ENCODE measurements at regions not wholly inside any gene's neighbourhood (a gene's known extent, or its start where the extent isn't known, plus 50 kb on each side); places are given as distances from the start of the nearest gene placed in this dataset.
A peak's percentile ranks its signal among the peaks of the same experiment; 100 is the strongest.

DNA sequence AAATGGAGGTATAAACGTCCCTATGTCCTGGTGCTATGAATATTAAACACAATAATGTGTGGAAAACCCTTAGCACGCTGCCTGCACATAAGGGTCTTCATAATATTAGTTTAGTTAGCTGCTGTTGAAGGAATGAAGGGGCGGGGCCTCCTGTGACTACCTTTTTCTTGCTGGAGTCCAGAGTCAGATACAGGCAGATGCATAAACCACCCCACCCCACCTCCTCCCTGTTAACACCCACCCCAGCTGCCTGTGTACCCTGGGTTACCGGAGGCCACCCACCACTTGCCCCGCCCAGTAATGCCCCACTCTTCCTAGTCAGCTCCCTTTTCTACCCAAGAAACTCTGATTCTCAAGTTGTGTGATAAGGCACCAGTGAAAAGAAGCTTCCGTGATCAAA lies 158.4 kb downstream of the EN1 start:
- H3K36me3 Mint-ChIP-seq: peaks cover 0 to 6% of the 10 kb centered on the region in 2 donors
- DNase-seq (ENCODE audit: low spot score in 2 of 2) (no peak), ATAC-seq (no peak)
- H3K27ac Mint-ChIP-seq: no peak overlapping the region
- peaks cover 4 to 12% of the 10 kb centered on the region in 2 donors for H3K9me3 Mint-ChIP-seq

DNA sequence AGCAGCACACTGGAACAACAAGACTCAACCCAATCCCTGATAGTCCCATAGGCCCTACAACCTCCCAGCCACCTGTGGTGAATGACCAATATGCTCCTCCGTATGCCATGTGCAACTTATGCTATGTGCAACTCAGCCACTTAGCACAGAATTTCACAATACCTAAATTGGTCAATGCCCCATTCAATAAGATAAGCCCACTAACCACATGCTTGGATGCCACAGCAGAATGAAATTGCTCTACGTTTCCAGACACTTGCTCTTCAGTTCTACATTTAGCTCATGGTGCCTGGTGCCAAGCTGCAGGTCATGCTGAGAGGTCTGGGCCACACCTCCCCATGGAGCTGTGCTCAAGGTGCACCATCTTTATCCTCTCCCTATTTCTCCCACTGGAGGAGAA lies 159.8 kb downstream of the EN1 start:
- peaks cover 0 to 6% of the 10 kb centered on the region in 2 donors for H3K36me3 Mint-ChIP-seq
- no peak overlapping the region for H3K27ac Mint-ChIP-seq
- DNase-seq (ENCODE audit: low spot score in 2 of 2) (no peak), ATAC-seq (no peak)
- peaks cover 4 to 12% of the 10 kb centered on the region in 2 donors for H3K9me3 Mint-ChIP-seq

DNA sequence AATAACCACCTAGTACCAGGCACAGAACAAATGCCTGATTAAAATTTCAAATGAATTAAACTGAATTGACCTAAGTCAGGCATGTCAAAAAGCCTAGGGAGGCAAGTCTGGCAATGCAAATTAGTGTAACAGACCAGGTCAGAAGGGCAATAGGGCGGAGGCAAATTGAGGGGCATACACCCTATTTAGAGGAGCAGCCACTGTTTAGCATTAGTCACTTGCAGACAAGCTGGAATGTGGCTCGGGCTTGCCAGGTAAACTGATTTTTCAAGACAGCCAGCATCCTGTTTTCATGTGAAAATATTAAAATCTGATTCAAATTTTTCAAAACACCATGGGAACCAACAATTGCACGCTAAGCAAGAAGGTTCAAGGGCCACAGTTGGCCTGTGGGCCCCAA lies 160.3 kb downstream of the EN1 start:
- no peak for ATAC-seq
- peaks cover 0 to 6% of the 10 kb centered on the region in 2 donors for H3K36me3 Mint-ChIP-seq
- no peak for DNase-seq (ENCODE audit: low spot score in 2 of 2)
- no peak overlapping the region for H3K27ac Mint-ChIP-seq
- peaks cover 4 to 12% of the 10 kb centered on the region in 2 donors for H3K9me3 Mint-ChIP-seq

DNA sequence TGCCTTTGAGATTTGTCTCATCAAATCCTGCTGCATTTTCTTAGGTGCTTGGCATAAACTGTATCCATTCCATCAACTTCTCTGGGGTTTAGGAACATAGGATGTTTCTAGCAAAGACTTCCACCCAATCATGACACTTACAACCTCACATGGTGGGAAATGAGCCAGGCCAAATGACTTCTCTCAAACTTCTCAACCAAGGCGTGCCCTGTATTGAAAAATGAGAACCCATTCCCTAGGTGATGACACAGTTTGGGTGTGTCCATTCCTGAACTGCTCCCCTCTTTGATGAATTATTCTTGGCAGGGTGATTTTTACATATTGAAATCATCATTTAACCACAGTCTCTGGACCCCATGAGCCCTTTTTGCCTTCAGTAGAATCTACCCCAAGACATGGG lies 161.1 kb downstream of the EN1 start:
- DNase-seq (ENCODE audit: low spot score in 2 of 2): no peak
- peaks cover 0 to 6% of the 10 kb centered on the region in 2 donors for H3K36me3 Mint-ChIP-seq
- H3K27ac Mint-ChIP-seq: no peak overlapping the region
- peaks cover 4 to 10% of the 10 kb centered on the region in 2 donors for H3K9me3 Mint-ChIP-seq
- ATAC-seq: no peak

DNA sequence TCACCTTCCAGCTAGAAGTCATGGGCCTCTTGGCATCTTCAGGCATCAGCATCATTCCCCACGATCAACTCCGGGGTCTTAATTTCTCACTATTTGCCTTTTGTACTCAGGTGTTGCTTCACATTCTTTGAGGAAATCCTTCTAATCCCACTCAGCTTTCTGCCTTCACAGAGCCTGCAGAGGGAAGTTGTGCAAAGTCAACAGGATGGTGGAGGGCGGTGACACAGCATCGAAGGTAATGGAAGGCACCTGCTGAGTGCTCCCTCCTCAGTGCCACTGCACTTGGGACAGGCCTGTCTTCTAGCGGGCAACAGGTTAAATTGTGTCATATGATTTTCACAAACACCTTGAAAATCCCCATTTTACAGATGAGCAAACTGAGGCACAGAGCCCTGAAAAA lies 164.0 kb downstream of the EN1 start:
- no peaks in the 10 kb centered on the region for H3K36me3 Mint-ChIP-seq
- no peak for DNase-seq (ENCODE audit: low spot score in 2 of 2)
- H3K9me3 Mint-ChIP-seq: no peaks in the 10 kb centered on the region
- H3K27ac Mint-ChIP-seq: no peak overlapping the region
- ATAC-seq: no peak

DNA sequence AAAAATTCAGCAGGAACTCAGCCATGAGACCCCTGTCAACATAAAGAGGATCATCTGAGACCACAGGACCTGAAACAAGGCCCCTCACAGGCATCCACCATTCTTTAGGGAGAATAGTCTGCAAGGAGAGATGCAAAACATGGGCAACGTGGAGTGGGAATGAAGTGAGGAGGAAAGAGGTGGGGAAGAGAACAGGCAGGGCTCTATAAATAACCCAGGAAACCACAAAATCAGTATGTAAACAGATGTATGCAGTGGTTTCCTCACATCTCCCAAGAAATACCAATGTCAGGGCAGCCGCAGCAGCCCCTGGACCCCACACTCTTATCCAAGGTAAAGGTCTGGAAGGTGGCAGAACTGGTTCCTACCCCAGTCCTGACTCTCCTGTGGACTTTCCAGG lies 168.5 kb downstream of the EN1 start:
- Mint-ChIP-seq H3K36me3 (no peaks in the 10 kb centered on the region), H3K9me3 (no peaks in the 10 kb centered on the region), H3K27ac (peak overlapping the region in 1 of 2 donors; percentile 24)
- ATAC-seq: no peak
- DNase-seq (ENCODE audit: low spot score in 2 of 2): no peak

DNA sequence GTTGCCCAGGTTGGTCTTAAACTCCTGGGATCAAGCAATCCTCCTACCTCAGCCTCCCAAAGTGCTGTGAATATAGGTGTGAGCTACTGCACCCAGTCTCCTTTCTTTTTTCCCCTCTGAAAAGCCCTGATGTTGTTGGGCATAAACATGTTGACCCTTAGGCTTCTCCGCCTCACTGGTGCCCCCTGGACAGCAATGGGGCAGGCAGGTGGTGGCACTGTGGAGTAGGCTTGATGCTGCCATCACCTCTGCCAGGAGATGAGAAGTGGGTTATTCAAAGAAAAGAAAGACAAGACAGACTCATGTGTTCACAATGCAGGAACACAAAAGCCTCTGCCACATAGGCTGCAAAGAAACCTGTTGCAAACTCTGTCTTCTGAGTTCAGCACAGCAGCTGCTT lies 169.9 kb downstream of the EN1 start:
- no peak for ATAC-seq
- Mint-ChIP-seq H3K27ac (no peak overlapping the region), H3K9me3 (no peaks in the 10 kb centered on the region), H3K36me3 (no peaks in the 10 kb centered on the region)
- no peak for DNase-seq (ENCODE audit: low spot score in 2 of 2)

DNA sequence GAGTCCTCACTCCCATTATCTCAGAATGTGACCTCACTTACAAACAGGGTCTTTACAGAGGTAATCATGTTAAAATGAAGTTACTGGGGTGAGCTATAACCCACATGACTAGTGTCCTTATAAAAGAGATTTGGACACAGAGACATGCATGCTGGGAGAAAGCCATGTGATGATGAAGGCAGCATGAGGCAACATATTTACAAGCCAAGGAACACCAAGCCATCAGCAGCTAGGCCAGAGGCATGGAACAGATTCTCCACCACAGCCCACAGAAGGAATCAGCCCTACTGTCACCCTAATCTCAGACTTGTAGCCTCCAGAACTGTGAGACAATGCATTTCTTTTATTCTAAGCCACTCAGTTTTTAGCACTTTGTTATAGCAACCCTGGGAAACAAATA lies 171.9 kb downstream of the EN1 start:
- no peak overlapping the region for H3K27ac Mint-ChIP-seq
- no peak for DNase-seq (ENCODE audit: low spot score in 2 of 2)
- ATAC-seq: no peak
- no peaks in the 10 kb centered on the region for H3K36me3 Mint-ChIP-seq
- no peaks in the 10 kb centered on the region for H3K9me3 Mint-ChIP-seq

DNA sequence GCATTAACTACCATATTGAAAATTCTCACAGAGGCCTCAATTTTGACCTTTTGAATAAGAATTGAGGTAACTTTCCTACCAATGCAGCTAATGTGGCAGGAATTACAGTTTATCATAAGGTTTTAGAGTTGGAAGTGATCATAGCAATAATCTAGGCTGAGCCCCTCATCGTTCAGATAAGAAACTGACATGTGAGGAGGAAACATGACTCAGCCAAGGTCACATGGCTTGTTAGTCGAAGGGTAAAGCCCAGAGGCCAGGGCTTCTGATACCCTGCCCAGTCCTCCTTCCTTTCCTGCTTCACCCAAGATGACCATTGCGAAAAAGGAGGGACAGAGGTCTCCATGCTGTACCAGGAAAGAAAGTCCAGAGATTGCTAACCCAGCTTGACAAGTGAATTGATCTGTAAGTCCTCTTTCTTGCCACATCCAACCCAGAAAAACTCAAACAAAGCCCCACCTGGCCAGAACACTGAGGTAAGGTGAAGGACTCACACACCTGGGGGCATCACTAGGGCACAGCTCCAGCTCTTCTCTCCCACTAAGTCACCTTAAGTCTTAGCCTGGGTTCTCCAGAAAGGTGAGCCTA lies 174.8 kb downstream of the EN1 start:
- no peaks in the 10 kb centered on the region for H3K36me3 Mint-ChIP-seq
- no peaks in the 10 kb centered on the region for H3K9me3 Mint-ChIP-seq
- no peak overlapping the region for H3K27ac Mint-ChIP-seq
- no peak for DNase-seq (ENCODE audit: low spot score in 2 of 2)
- ATAC-seq: no peak

DNA sequence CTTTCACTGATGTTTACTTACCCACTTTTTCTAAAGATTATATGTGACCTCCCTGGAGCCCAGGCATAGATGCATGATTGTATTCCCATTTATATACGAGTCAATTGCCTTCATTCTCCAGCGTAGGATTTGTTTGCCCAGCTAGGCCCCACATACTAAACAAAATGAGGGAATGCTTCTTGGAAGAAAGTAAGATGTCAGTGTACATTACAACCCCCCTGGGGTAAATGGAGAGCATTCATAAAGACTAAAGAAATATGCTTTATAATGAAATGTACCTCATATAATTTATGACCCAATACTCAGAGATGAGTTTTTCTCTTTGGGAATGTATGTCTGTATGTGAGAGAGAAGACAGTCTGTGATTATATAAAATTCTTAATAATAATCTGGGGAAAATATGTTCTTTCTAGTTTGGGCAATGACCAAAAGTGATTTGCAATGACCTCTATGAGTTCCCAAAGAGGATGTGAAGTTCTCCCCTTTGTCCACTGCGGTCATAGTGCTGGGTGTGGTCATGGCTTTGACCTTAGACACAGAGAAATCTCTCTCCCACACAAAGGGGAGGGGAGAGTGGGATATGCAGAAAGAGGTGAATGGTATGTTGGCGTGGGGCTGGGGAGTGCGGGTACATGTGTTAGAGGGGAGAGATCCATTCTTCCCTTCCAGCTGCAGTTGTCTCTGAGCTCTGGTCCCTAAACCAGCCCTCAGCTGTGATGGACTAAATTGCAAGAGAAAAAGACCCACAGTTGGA lies 175.6 kb downstream of the EN1 start:
- no peak overlapping the region for H3K27ac Mint-ChIP-seq
- no peak for DNase-seq (ENCODE audit: low spot score in 2 of 2)

DNA sequence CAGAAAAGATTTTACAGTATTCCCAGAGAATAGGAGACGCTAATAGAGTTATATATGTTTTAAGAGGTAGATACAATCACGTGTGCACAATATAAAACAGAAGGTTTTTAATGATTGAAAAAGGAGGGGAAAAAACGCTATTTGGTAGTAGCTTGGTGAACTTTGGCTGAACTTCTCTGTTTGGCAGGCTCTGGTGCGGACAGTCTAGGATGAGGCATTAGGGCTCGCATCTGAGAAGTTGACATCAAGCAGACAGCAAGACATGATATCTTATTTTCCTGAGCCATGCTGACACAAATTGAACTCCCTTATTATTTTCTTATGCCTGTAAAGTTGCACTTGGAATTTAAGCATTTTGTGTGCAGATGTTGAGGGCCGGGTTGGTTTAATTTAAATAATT lies 176.6 kb downstream of the EN1 start:
- Mint-ChIP-seq H3K9me3 (no peaks in the 10 kb centered on the region), H3K27ac (no peak overlapping the region), H3K36me3 (no peaks in the 10 kb centered on the region)
- no peak for ATAC-seq
- no peak for DNase-seq (ENCODE audit: low spot score in 2 of 2)

More for the DNA sequence above, 175.6 kb downstream of the EN1 start:
- ATAC-seq: no peak
- H3K9me3 Mint-ChIP-seq: no peaks in the 10 kb centered on the region
- H3K36me3 Mint-ChIP-seq: no peaks in the 10 kb centered on the region

DNA sequence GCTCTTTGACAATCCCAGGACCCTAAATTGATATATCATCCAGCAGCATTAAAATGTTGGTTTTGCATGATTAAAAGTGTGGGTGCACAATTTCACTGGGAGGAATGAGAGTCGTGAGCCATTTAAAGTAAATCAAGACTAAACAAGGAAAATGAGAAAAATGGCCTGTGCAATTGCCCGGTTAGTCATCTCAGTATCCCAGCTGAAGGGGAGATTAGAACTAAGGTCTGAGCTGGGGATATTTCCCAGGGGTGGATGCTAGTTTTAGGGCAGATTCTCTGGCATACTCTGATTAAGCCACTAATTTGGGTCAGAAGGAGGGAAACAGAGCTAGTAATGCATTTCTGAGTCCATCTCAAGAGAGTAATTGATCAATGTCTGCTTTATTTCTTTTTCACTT lies 177.2 kb downstream of the EN1 start:
- Mint-ChIP-seq H3K36me3 (no peaks in the 10 kb centered on the region), H3K27ac (no peak overlapping the region), H3K9me3 (no peaks in the 10 kb centered on the region)
- ATAC-seq (no peak), DNase-seq (ENCODE audit: low spot score in 2 of 2) (no peak)

DNA sequence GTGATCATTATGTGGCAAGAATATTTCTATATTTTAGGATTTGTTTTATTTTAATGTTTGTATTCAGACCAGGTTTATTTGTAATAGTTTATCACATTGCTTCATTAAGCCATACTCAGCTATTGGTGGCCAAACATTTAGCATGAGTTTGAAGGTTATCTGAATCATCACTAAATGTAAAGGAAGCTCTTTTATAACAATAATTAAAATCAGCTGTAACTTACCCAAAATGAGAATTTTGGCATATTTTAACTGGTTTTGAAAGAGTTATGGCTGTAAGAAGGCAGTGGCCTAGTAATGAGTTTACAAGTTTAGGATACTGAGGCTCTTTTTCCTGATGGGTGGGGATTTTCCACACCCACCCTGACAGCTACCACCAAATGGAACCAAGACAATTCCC lies 177.8 kb downstream of the EN1 start:
- DNase-seq (ENCODE audit: low spot score in 2 of 2): no peak
- Mint-ChIP-seq H3K27ac (no peak overlapping the region), H3K36me3 (no peaks in the 10 kb centered on the region), H3K9me3 (no peaks in the 10 kb centered on the region)
- no peak for ATAC-seq

DNA sequence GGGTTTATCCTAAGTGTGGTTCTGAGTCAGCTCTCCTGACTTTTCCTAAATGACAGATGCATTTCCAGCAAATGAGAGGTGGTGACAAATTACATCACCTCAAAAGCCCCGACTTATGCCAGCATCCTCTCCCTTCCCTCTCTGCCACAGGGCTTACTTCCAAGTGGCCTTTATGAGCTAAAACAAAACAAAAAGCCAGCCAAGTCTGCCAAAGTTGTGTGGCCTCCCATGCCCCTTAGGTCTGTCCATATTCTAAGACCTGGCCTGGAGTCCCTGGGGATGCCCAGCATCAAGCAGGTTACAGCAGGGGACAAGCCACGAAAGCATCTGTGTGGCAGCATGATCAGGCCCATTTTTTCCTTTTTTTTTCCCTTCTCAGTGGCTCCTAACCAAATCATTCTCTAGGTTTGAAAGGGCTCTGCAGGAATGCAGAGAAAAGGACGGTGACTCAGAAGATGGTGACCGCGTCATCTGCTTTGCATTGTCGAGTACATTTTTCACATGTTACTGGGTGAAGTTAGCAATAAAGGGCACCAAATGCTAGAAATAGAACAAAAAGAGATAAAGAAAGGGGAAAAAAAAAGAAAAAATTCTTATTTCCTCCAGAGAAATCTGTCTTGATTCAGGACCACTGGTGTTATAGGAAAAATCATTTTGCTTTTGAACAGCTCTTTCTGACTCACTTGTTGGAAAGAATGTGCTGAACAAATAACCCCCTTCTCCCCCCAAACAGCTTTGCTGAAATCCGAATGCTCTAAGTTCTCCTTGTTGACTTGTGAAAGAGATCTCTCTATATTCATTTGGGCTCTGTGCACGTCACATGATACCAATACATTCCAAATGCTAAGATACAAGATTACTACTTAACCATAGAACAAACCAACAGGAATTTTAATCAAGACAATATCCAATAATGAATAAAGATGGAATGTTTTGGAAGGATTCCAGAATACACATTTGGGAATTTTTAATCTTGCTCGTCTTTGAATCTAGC lies 178.7 kb downstream of the EN1 start:
- DNase-seq (ENCODE audit: low spot score in 2 of 2) (no peak), ATAC-seq (no peak)
- Mint-ChIP-seq H3K9me3 (no peaks in the 10 kb centered on the region), H3K36me3 (no peaks in the 10 kb centered on the region), H3K27ac (no peak overlapping the region)

DNA sequence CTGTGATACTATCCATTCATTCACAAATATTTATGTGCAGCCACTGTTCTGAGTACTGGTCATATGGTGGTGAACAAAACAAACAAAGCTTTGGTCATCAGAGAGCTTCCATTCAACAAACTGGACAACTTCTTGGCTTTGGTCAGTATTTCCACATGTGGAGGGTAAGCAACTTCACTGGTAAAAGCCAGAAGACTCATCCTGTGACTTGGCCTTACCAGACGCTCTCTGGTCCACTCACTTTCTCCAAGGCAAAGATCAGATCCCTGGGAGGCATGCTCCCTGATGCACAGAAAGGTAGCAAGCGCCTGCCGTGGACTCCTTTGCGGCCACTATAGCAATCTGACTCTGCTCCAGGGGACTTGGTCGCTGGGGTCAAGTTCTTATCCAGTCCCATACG lies 179.5 kb downstream of the EN1 start:
- H3K27ac Mint-ChIP-seq: no peak overlapping the region
- ATAC-seq (no peak), DNase-seq (ENCODE audit: low spot score in 2 of 2) (no peak)
- H3K9me3 Mint-ChIP-seq: no peaks in the 10 kb centered on the region
- no peaks in the 10 kb centered on the region for H3K36me3 Mint-ChIP-seq

DNA sequence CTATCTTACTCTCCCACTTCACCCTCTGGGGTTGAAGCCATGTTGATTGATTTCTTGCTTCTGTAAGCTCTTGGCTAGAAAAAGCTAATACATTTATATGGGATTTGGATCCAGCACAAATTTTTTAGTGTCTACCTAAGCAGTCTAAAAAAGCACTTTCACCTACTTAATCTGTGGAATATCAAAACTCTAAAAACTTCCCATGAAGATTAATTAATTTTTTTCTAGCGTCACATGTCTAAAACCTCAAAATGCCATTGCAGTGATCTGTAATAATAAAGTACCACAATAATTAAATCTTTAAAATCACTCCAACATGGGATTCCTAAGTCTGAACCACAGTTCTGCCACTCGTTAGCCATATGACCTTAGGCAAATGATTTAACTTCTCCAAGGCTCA lies 180.1 kb downstream of the EN1 start:
- H3K9me3 Mint-ChIP-seq: peaks cover 0 to 2% of the 10 kb centered on the region in 2 donors
- H3K36me3 Mint-ChIP-seq: no peaks in the 10 kb centered on the region
- DNase-seq (ENCODE audit: low spot score in 2 of 2) (no peak), ATAC-seq (no peak)
- H3K27ac Mint-ChIP-seq: no peak overlapping the region

DNA sequence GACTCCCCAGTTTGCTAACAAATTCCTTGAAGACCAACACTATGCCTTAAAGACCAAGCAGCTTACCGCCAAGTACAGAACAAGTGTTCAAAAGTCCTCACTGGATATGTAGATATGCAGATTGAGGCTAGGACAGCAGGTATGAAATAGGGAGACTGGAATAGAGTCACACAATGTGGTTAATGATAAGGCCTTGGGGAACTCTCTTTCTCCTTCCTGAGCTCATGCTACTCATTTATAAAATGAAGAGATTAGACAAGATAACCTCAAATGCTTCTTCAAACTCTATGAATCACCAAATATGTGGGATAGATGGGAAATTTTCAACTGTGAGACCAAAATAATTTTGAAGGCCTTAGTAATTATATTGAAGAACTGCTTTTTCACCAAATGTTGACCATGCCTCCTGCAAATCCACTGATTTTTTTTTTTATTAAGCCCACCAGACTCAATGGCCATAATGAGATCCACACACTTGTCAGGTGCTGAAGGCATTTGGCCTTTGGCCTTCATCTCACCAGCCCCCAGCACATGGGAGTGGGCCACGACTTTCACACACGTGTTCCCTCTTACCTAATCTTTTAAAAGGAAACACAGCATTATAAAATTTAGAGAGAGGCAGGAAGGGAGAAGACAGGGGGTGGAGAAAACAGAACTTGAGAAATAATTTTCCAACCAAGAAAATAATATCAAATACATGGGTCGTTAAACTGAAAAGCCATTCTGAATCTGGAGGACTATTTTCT lies 181.5 kb downstream of the EN1 start:
- ATAC-seq: no peak
- H3K9me3 Mint-ChIP-seq: peaks cover 0 to 4% of the 10 kb centered on the region in 2 donors
- H3K36me3 Mint-ChIP-seq: no peaks in the 10 kb centered on the region
- no peak for DNase-seq (ENCODE audit: low spot score in 2 of 2)
- no peak overlapping the region for H3K27ac Mint-ChIP-seq

Measured in activated naive CD4-positive, alpha-beta T cell treated with anti-CD3 and anti-CD28 coated beads, Interleukin-2, amount 50 U/mL, for 72 hours (primary cell).